Esophagus muscularis mucosa (tissue), 3 donors: ENCODE measurements at regions not wholly inside any gene's neighbourhood (a gene's known extent, or its start where the extent isn't known, plus 50 kb on each side); places are given as distances from the start of the nearest gene placed in this dataset.

Experiments used
- POLR2A ChIP-seq: fragments of 450-650 bp; IDR thresholded peaks from one replicate; pipeline ENCODE4 v1.6.1; 2017; ENCODE audit warnings: antibody characterized with exemption, moderate library complexity, mild to moderate bottlenecking, low read depth
- TF ChIP-seq, protein P1 (sequence below), 3 experiments: fragments of 200-600 bp in 2 of 3; fragments of 450-650 bp in 1 of 3; sonication (generic) in 2 of 3; IDR thresholded peaks; one replicate each; pipeline ENCODE4 v1.5.1; 2017 to 2019; ENCODE audit warnings: antibody characterized with exemption in 3 of 3, mild to moderate bottlenecking in 2 of 3, moderate library complexity in 1 of 3

DNA sequence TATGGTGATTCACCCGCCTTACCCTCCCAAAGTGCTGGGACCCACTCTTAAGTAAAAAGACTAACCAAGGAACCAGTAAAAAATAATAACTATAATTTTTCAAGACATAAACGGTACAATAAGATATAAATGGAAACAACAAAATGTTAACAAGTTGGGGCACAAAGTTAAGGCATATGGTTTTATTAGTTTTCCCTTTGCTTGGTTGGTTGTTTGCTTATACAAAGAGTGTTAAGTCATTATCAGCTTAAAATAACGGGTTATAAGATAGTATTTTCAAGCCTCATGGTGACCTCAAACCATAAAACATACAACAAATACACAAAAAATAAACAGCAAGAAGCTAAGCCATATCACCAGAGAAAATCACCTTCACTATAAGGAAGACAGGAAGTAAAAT, 406.1 kb downstream of the SEC23A start:
- no peak for TF ChIP-seq POLR2A
- TF ChIP-seq, protein P1, sequence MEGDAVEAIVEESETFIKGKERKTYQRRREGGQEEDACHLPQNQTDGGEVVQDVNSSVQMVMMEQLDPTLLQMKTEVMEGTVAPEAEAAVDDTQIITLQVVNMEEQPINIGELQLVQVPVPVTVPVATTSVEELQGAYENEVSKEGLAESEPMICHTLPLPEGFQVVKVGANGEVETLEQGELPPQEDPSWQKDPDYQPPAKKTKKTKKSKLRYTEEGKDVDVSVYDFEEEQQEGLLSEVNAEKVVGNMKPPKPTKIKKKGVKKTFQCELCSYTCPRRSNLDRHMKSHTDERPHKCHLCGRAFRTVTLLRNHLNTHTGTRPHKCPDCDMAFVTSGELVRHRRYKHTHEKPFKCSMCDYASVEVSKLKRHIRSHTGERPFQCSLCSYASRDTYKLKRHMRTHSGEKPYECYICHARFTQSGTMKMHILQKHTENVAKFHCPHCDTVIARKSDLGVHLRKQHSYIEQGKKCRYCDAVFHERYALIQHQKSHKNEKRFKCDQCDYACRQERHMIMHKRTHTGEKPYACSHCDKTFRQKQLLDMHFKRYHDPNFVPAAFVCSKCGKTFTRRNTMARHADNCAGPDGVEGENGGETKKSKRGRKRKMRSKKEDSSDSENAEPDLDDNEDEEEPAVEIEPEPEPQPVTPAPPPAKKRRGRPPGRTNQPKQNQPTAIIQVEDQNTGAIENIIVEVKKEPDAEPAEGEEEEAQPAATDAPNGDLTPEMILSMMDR (IDR thresholded peaks at IDR 0.05) = no peak
